Superior temporal gyrus (tissue), 1 donor: ENCODE measurements at regions not wholly inside any gene's neighbourhood (a gene's known extent, or its start where the extent isn't known, plus 50 kb on each side); places are given as distances from the start of the nearest gene placed in this dataset.
"Not testable (repeated sequence)": the region's sequence is repeated elsewhere in the genome, so short reads cannot be mapped to it uniquely, and the experiment has no call there.

Source experiments
- DNase-seq: peaks from one replicate; pipeline ENCODE4 v3.0.0-alpha.2; 2016; ENCODE audit errors: extremely low spot score

GRCh38 chr10:23543691-23544380, 105.0 kb downstream of the OTUD1 start:
- DNase-seq, result no peak

- not testable (repeated sequence) for DNase-seq
These were observed 107.0 kb downstream of the OTUD1 start for GRCh38 chr10:23545866-23546265.

GRCh38 chr10:23556727-23557440, 118.0 kb downstream of the OTUD1 start:
- DNase-seq, result no peak

- no peak for DNase-seq
These were observed 118.9 kb downstream of the OTUD1 start for GRCh38 chr10:23557777-23558176.

GRCh38 chr10:23558361-23558799, 119.5 kb downstream of the OTUD1 start:
- DNase-seq, result no peak

GRCh38 chr10:23568996-23569395, 130.1 kb downstream of the OTUD1 start:
- DNase-seq, result no peak

- no peak for DNase-seq
These were observed 133.0 kb downstream of the OTUD1 start for GRCh38 chr10:23571884-23572283.

- DNase-seq, result no peak
These were observed 143.1 kb downstream of the OTUD1 start for GRCh38 chr10:23581906-23582450.

- DNase-seq, result no peak
These were observed 145.5 kb downstream of the OTUD1 start for GRCh38 chr10:23584396-23584795.

- DNase-seq, result no peak
These were observed 146.3 kb downstream of the OTUD1 start for GRCh38 chr10:23585186-23585585.

GRCh38 chr10:23585666-23586065, 146.8 kb downstream of the OTUD1 start:
- no peak for DNase-seq

- not testable (repeated sequence) for DNase-seq
These were observed 156.4 kb downstream of the OTUD1 start for GRCh38 chr10:23595278-23595677.

- DNase-seq, result no peak
These were observed 165.7 kb downstream of the OTUD1 start for GRCh38 chr10:23604613-23605012.

- no peak for DNase-seq
These were observed 167.6 kb downstream of the OTUD1 start for GRCh38 chr10:23606456-23606855.

GRCh38 chr10:23608926-23609325, 170.1 kb downstream of the OTUD1 start:
- no peak for DNase-seq

GRCh38 chr10:23610626-23611307, 171.9 kb downstream of the OTUD1 start:
- DNase-seq, result no peak

GRCh38 chr10:23611308-23612029, 172.6 kb downstream of the OTUD1 start:
- DNase-seq, result no peak

GRCh38 chr10:23613900-23614299, 175.0 kb downstream of the OTUD1 start:
- no peak for DNase-seq

- no peak for DNase-seq
These were observed 175.6 kb downstream of the OTUD1 start for GRCh38 chr10:23614483-23614882.

- no peak for DNase-seq
These were observed 191.5 kb downstream of the OTUD1 start for GRCh38 chr10:23630376-23630775.

GRCh38 chr10:23630885-23631284, 192.0 kb downstream of the OTUD1 start:
- DNase-seq, result no peak
